ENCODE measurements at regions not wholly inside any gene's neighbourhood (a gene's known extent, or its start where the extent isn't known, plus 50 kb on each side); places are given as distances from the start of the nearest gene placed in this dataset.

GRCh38 chr6:78589436-78589835 is 277.9 kb upstream of the IRAK1BP1 start:
- TF ChIP-seq Cebpa-rat (IDR thresholded peaks at IDR 0.05): no peak
- no peaks in the 10 kb centered on the region for H3K36me3 ChIP-seq
- no peak overlapping the region for H3K4me2 ChIP-seq
- no peak overlapping the region for H3K9ac ChIP-seq
- no peak overlapping the region for H3K27ac ChIP-seq
- no peaks in the 10 kb centered on the region for H3K9me3 ChIP-seq
- H4K20me1 ChIP-seq: no peaks in the 10 kb centered on the region
- no peaks in the 10 kb centered on the region for H3K4me1 ChIP-seq
- no peak overlapping the region for H3K4me3 ChIP-seq
- no peaks in the 10 kb centered on the region for H3K27me3 ChIP-seq

DNA sequence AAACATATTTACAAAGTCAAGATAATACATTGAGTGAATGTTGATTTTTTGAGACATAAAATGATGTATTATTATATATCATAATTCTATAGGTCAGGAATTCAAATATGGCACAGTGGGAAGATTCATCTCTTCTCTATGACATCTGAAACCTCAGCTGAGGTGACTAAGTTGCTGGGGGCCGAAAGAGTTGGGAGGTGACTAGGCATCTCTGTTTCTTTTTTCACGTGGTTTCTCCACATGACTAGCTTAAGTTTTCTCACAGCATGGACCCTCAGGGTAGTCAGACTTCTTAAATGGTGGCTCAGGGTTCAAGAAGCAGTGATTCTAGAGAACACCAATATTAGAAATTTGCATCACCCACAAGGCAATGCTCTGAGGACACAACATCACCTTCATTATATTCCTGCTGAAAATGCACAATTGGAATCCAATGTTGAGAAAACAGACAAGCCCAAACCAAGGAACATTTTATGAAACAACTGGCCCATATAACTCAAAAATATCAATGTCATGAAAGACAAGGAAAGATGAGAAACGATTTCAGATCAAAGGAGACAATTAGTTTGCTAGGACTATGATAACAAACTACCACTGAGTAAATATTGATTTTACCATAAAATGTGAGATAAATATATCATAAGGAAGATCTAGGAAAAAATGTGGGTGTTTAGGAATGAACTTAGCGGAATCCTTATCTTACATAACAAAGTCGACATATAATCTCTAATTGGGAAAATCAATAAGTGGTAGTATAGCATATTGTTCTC is 273.3 kb upstream of the IRAK1BP1 start:
- Histone ChIP-seq H3K36me3 (no peaks in the 10 kb centered on the region), H3K4me2 (no peak overlapping the region), H4K20me1 (no peaks in the 10 kb centered on the region), H3K4me1 (no peaks in the 10 kb centered on the region), H3K4me3 (no peak overlapping the region), H3K27ac (no peak overlapping the region), H3K9me3 (no peaks in the 10 kb centered on the region), H3K27me3 (no peaks in the 10 kb centered on the region), H3K9ac (no peak overlapping the region)
- TF ChIP-seq Cebpa-rat (IDR thresholded peaks at IDR 0.05): no peak

- H3K27me3 ChIP-seq: no peaks in the 10 kb centered on the region
- H4K20me1 ChIP-seq: no peaks in the 10 kb centered on the region
- no peak for TF ChIP-seq Cebpa-rat (IDR thresholded peaks at IDR 0.05)
- no peaks in the 10 kb centered on the region for H3K36me3 ChIP-seq
- no peak overlapping the region for H3K4me2 ChIP-seq
- no peaks in the 10 kb centered on the region for H3K9me3 ChIP-seq
- H3K4me1 ChIP-seq: no peaks in the 10 kb centered on the region
- H3K9ac ChIP-seq: no peak overlapping the region
- no peak overlapping the region for H3K27ac ChIP-seq
- H3K4me3 ChIP-seq: no peak overlapping the region
Observed at GRCh38 chr6:78594668-78595066, 272.7 kb upstream of the IRAK1BP1 start.

- Histone ChIP-seq H3K4me3 (no peak overlapping the region), H3K4me2 (no peak overlapping the region), H3K9me3 (no peaks in the 10 kb centered on the region), H3K27me3 (no peaks in the 10 kb centered on the region), H3K36me3 (no peaks in the 10 kb centered on the region), H3K9ac (no peak overlapping the region), H3K4me1 (no peaks in the 10 kb centered on the region), H3K27ac (no peak overlapping the region), H4K20me1 (no peaks in the 10 kb centered on the region)
- TF ChIP-seq Cebpa-rat (IDR thresholded peaks at IDR 0.05): no peak
Observed at GRCh38 chr6:78597966-78598365, 269.4 kb upstream of the IRAK1BP1 start.

GRCh38 chr6:78598966-78599365 is 268.4 kb upstream of the IRAK1BP1 start:
- no peak overlapping the region for H3K9ac ChIP-seq
- H4K20me1 ChIP-seq: no peaks in the 10 kb centered on the region
- no peaks in the 10 kb centered on the region for H3K27me3 ChIP-seq
- H3K27ac ChIP-seq: no peak overlapping the region
- TF ChIP-seq Cebpa-rat (IDR thresholded peaks at IDR 0.05): no peak
- no peaks in the 10 kb centered on the region for H3K9me3 ChIP-seq
- H3K36me3 ChIP-seq: no peaks in the 10 kb centered on the region
- H3K4me1 ChIP-seq: no peaks in the 10 kb centered on the region
- no peak overlapping the region for H3K4me3 ChIP-seq
- no peak overlapping the region for H3K4me2 ChIP-seq

DNA sequence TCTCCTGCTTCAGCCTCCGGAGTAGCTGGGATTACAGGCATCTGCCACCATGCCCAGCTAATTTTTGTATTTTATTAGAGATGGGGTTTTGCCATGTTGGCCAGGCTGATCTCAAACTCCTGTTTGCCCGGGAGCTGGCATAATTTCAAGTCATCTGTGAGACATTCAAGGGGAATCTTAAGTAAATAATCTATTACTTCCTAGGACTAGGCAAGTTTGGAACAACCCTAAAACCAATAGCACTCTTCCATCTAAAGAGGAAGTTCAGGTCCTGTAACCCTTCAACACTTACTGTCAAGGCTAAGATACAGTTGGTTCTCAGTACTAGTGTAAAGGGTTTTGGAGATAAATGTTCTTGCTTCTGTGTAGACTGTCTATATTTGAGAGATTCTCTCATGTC is 267.8 kb upstream of the IRAK1BP1 start:
- Histone ChIP-seq H3K9me3 (no peaks in the 10 kb centered on the region), H3K27ac (no peak overlapping the region), H3K4me1 (no peaks in the 10 kb centered on the region), H3K4me2 (no peak overlapping the region), H3K4me3 (no peak overlapping the region), H4K20me1 (no peaks in the 10 kb centered on the region), H3K9ac (no peak overlapping the region), H3K36me3 (no peaks in the 10 kb centered on the region), H3K27me3 (no peaks in the 10 kb centered on the region)
- no peak for TF ChIP-seq Cebpa-rat (IDR thresholded peaks at IDR 0.05)

DNA sequence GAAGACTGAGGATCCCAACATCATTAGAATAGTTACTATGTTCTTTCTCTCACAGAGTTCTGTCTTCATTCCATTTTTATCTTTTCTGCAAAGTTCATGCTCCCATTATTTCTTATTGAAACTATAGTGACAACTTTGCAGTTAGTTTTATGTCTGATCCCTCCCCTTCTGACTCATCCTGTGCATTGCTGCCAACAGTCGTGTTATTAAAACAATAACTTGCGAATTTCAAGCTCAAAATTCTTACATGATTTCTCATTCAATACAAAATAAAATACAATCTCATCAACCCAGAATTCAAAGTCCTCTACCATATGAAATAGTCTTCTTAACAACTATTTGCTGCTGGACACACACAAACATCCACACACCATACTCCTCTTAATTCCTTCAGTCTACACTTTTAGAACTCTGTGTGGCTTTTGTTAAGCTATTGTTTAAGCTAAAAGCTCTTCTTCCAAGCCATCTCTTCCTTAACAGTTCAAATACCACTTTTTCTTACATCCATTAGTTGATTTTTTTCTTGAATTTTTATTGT is 261.4 kb upstream of the IRAK1BP1 start:
- Histone ChIP-seq H3K27ac (no peak overlapping the region), H4K20me1 (no peaks in the 10 kb centered on the region), H3K4me2 (no peak overlapping the region), H3K9ac (no peak overlapping the region), H3K4me3 (no peak overlapping the region), H3K9me3 (no peaks in the 10 kb centered on the region), H3K27me3 (no peaks in the 10 kb centered on the region), H3K36me3 (no peaks in the 10 kb centered on the region), H3K4me1 (no peaks in the 10 kb centered on the region)
- no peak for TF ChIP-seq Cebpa-rat (IDR thresholded peaks at IDR 0.05)

DNA sequence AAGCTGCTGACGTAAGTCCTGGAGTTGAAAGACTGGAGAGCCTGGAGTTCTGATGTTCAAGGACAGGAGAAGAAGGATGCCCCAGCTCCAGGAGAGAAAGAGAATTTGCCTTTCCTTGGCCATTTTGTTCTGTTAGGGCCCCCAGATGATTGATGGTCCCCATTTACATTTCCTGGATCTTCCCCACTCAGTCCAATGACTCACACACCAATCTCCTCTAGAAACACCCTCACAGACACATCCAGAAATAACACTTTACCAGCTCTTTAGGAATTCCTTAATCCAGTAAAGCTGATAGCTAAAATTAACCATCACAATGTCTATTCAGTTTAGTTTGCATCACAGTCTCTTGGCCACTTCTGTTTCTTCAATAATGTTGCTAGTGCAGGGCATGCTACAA is 260.2 kb upstream of the IRAK1BP1 start:
- H3K27me3 ChIP-seq: no peaks in the 10 kb centered on the region
- no peaks in the 10 kb centered on the region for H3K4me1 ChIP-seq
- H3K27ac ChIP-seq: no peak overlapping the region
- H3K4me3 ChIP-seq: no peak overlapping the region
- H3K9me3 ChIP-seq: no peaks in the 10 kb centered on the region
- H4K20me1 ChIP-seq: no peaks in the 10 kb centered on the region
- TF ChIP-seq Cebpa-rat (IDR thresholded peaks at IDR 0.05): no peak
- H3K36me3 ChIP-seq: no peaks in the 10 kb centered on the region
- H3K9ac ChIP-seq: no peak overlapping the region
- H3K4me2 ChIP-seq: no peak overlapping the region

GRCh38 chr6:78611102-78611620 is 256.2 kb upstream of the IRAK1BP1 start:
- Histone ChIP-seq H3K4me2 (no peak overlapping the region), H3K27me3 (no peaks in the 10 kb centered on the region), H4K20me1 (no peaks in the 10 kb centered on the region), H3K9ac (no peak overlapping the region), H3K9me3 (no peaks in the 10 kb centered on the region), H3K4me1 (no peaks in the 10 kb centered on the region), H3K36me3 (no peaks in the 10 kb centered on the region), H3K4me3 (no peak overlapping the region), H3K27ac (no peak overlapping the region)
- no peak for TF ChIP-seq Cebpa-rat (IDR thresholded peaks at IDR 0.05)

DNA sequence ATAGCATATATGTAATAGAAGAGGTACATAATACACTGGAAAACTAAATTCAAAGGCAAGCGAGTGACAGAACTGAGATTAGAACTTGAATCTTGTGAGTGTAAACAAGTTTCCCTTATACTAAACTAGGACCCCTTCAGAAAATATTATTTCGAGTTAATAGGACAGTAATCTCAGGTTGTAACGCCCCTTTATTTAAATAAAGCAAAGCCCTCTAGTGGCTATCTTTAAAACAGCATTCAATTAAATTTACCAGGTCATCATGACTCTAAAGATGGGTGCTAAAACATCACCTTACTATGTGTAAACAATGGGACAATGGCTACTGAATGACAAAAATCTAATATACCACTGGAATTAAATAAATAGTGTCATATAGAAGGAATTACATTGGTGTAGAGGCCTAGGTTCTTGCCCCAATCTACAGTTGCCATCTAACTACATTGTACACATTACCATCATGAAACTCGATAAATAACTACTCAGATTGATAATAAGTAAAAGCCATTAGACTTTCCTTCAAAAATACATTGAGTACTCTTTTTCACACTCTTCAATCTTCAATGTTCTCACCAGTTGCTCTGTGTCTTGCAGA is 255.4 kb upstream of the IRAK1BP1 start:
- H3K4me2 ChIP-seq: no peak overlapping the region

More for the DNA sequence above, 255.4 kb upstream of the IRAK1BP1 start:
- no peaks in the 10 kb centered on the region for H3K9me3 ChIP-seq
- no peaks in the 10 kb centered on the region for H3K4me1 ChIP-seq
- H4K20me1 ChIP-seq: no peaks in the 10 kb centered on the region
- no peak overlapping the region for H3K9ac ChIP-seq
- no peak overlapping the region for H3K4me3 ChIP-seq
- H3K27ac ChIP-seq: no peak overlapping the region
- no peak for TF ChIP-seq Cebpa-rat (IDR thresholded peaks at IDR 0.05)
- no peaks in the 10 kb centered on the region for H3K36me3 ChIP-seq
- H3K27me3 ChIP-seq: no peaks in the 10 kb centered on the region
